ENCODE measurements at regions not wholly inside any gene's neighbourhood (a gene's known extent, or its start where the extent isn't known, plus 50 kb on each side); places are given as distances from the start of the nearest gene placed in this dataset.

DNA sequence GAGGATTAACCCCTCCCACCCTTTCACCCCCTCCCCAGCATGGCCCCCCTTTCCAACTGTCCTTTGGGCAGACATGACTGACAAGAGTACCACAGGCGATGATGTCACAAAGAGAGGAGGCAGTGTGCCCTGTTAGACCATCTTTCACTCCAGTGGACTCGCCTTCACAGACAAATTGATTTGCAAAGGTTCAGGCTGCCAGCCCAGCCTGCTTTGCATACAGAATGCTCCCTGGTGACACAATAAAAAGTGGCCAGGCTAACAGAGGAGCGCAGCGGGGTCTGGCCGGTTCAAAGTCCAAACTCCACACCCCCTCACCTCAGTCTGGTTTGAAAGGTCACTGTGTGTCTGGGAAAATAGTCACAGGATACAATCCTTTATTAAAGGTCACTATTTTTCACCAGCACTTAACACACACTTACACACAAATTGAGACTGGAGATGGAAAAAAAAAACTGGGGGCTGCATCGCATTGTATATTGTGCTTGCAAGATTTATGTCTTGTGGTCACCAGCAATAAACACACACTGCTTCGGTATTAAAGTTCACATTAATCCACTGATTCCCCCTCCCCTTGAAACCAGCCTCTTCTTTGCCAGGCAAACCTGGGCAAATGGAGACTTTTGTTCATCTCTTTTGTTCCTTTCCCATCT is 236.9 kb downstream of the BCL11A start:
- no peak for TF ChIP-seq CTCF (IDR thresholded peaks at IDR 0.05)
- TF ChIP-seq POLR2AphosphoS5 (IDR thresholded peaks at IDR 0.05): no peak
- no peak for TF ChIP-seq POLR2A (IDR thresholded peaks at IDR 0.05)
- TF ChIP-seq EP300 (IDR thresholded peaks at IDR 0.05; ENCODE audit: low read depth): no peak

Measured in transverse colon (tissue), 4 donors.